ENCODE measurements at regions not wholly inside any gene's neighbourhood (a gene's known extent, or its start where the extent isn't known, plus 50 kb on each side); places are given as distances from the start of the nearest gene placed in this dataset.

DNA sequence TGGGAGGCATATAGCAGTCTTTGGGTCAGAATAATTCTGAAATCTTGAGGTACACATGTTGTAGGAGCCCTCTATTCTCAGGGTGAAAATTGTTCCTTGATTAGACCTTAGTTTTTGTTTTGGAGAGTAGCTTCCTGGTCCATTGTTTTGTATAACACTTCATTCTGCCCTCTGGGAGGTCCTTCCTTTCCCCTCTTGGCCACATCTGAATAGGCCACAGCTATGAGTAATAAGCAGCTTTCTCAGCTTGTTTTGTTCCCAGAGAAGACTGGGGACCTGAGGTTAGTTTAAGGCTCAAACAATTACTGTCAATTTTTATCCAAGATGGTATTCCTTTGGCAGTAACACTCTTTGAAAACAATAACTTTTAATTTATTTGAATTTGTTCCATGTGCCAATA lies 72.6 kb upstream of the NOL4 start:
- CTCF ChIA-PET (ENCODE audit: partially characterized antibody) = interaction anchor here (0.6 to 1.2 kb wide), 5 partner anchors 13 to 487 kb away, joined by 3 to 5 read pairs (median 3); no protein-coding TSS in a partner anchor
- Histone ChIP-seq H2BK15ac (ENCODE audit: low read length) (no peak overlapping the region), H2BK5ac (ENCODE audit: low read depth, low read length) (no peak overlapping the region), H3K56ac (replicated peaks; ENCODE audit: insufficient read length, low read depth, low read length) (no peak overlapping the region), H4K91ac (replicated peaks; ENCODE audit: insufficient read length, low read length) (no peak overlapping the region), H3K4me2 (ENCODE audit: insufficient read depth in 1 of 2, low read depth in 2 of 2, low read length in 2 of 2) (peak overlapping the region in 1 of 2 experiments; percentile 9; a peak in 1 of 4 replicates), H3K23ac (ENCODE audit: insufficient read length) (no peak overlapping the region), H3K18ac (ENCODE audit: extremely low read depth, low read length) (no peak overlapping the region), H3K79me2 (ENCODE audit: control insufficient read depth in 1 of 2, insufficient read depth in 2 of 2, low read length in 2 of 2) (no peaks in the 10 kb centered on the region), H3K9ac (replicated peaks in 1 of 4; ENCODE audit: extremely low read depth in 1 of 4, low read depth in 3 of 4, low read length in 3 of 4) (no peak overlapping the region), H3K79me1 (ENCODE audit: low read depth, low read length) (no peaks in the 10 kb centered on the region), H3K23me2 (ENCODE audit: low read depth, low read length) (no peaks in the 10 kb centered on the region), H3K4me1 (replicated peaks in 1 of 4; ENCODE audit: control insufficient read depth in 3 of 4, insufficient read depth in 4 of 4, low read length in 3 of 4) (no peaks in the 10 kb centered on the region), H3K36me3 (ENCODE audit: control insufficient read depth in 2 of 4, insufficient read depth in 4 of 4, low read length in 3 of 4) (no peaks in the 10 kb centered on the region), H4K20me1 (replicated peaks in 1 of 2; ENCODE audit: control insufficient read depth in 1 of 2, insufficient read depth in 2 of 2, low read length in 2 of 2) (no peaks in the 10 kb centered on the region), H2AFZ (ENCODE audit: low read length) (peak overlapping the region; percentile 9; the same call in 1 of the 2 replicates), H2BK20ac (ENCODE audit: low read length) (no peak overlapping the region), H2AK5ac (ENCODE audit: low read depth, low read length) (no peak overlapping the region), H3K4me3 (ENCODE audit: extremely low read depth in 1 of 4, insufficient read depth in 2 of 4, low read depth in 3 of 4, low read length in 4 of 4) (no peak overlapping the region), H3K27ac (ENCODE audit: low read depth, low read length) (no peak overlapping the region), H3K14ac (ENCODE audit: insufficient read length) (no peak overlapping the region), H4K8ac (ENCODE audit: extremely low read depth, insufficient read depth, low read length) (no peak overlapping the region), H3K27me3 (replicated peaks in 1 of 4; ENCODE audit: control insufficient read depth in 3 of 4, extremely low read depth in 1 of 4, insufficient read depth in 3 of 4, low read length in 3 of 4) (no peaks in the 10 kb centered on the region), H4K5ac (ENCODE audit: insufficient read length, low read depth, low read length) (no peak overlapping the region), H3K4ac (replicated peaks; ENCODE audit: insufficient read length, low read depth, low read length) (no peak overlapping the region), H2BK120ac (replicated peaks; ENCODE audit: low read depth, low read length) (no peak overlapping the region), H2BK12ac (ENCODE audit: low read depth, low read length) (no peak overlapping the region), H3K9me3 (ENCODE audit: insufficient read depth in 2 of 2, low read depth in 1 of 2, low read length in 1 of 2) (0 out of 4 replicates have a peak, but pooled peaks cover 0 to 5% of the 10 kb centered on the region in 2 experiments)
- FAIRE-seq (peak; percentile 36), DNase-seq (ENCODE audit: low read depth in 1 of 2, low spot score in 2 of 2) (no peak)
- TF ChIP-seq BRCA1 (IDR thresholded peaks at IDR 0.05; ENCODE audit: low read depth, low read length) (no peak), PHF8 (conservative IDR thresholded peaks at IDR 0.05; ENCODE audit: low read depth, low read length) (no peak), HDAC2 (IDR thresholded peaks at IDR 0.05; ENCODE audit: borderline replicate concordance in 1 of 2, low read depth in 2 of 2, low read length in 2 of 2) (no peak), GTF2F1 (IDR thresholded peaks at IDR 0.05; ENCODE audit: borderline replicate concordance, low read depth, low read length) (no peak), RFX5 (IDR thresholded peaks at IDR 0.05; ENCODE audit: borderline replicate concordance, low read depth, low read length) (no peak), POLR2A (IDR thresholded peaks at IDR 0.05; ENCODE audit: control extremely low read depth in 1 of 2, low read depth in 2 of 2, low read length in 2 of 2) (no peak)
- POLR2A ChIA-PET (ENCODE audit: partially characterized antibody) = no interaction called here
